ENCODE measurements at regions not wholly inside any gene's neighbourhood (a gene's known extent, or its start where the extent isn't known, plus 50 kb on each side); places are given as distances from the start of the nearest gene placed in this dataset.

DNA sequence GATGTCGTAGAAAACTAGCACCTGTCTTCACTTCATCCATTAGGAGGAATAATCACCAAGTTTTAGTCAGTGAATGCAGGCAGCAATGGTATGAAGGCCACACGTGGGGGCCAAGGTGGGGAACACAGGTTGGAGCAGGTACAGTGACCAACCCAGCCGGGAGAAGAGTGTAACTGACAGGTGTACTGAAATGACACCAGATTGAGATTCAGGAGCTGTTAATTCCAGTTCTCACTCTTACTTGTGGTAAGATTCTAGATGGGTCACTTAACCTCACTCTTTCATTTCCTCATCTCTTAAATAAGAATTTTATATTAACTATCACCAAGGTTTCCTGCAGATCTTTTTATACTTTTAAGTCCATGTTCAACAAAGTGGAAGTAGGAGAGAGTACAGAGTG lies 206.2 kb upstream of the PTBP2 start:
- TF ChIP-seq, protein P1, sequence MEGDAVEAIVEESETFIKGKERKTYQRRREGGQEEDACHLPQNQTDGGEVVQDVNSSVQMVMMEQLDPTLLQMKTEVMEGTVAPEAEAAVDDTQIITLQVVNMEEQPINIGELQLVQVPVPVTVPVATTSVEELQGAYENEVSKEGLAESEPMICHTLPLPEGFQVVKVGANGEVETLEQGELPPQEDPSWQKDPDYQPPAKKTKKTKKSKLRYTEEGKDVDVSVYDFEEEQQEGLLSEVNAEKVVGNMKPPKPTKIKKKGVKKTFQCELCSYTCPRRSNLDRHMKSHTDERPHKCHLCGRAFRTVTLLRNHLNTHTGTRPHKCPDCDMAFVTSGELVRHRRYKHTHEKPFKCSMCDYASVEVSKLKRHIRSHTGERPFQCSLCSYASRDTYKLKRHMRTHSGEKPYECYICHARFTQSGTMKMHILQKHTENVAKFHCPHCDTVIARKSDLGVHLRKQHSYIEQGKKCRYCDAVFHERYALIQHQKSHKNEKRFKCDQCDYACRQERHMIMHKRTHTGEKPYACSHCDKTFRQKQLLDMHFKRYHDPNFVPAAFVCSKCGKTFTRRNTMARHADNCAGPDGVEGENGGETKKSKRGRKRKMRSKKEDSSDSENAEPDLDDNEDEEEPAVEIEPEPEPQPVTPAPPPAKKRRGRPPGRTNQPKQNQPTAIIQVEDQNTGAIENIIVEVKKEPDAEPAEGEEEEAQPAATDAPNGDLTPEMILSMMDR (IDR thresholded peaks at IDR 0.05): no peak
- TF ChIP-seq POLR2A (IDR thresholded peaks at IDR 0.05) (no peak), POLR2AphosphoS5 (IDR thresholded peaks at IDR 0.05) (no peak), EP300 (IDR thresholded peaks at IDR 0.05) (no peak)

All from upper lobe of left lung (tissue), 4 donors.